GM19467 (cell line): ENCODE measurements at regions not wholly inside any gene's neighbourhood (a gene's known extent, or its start where the extent isn't known, plus 50 kb on each side); places are given as distances from the start of the nearest gene placed in this dataset.
"Not testable (repeated sequence)": the region's sequence is repeated elsewhere in the genome, so short reads cannot be mapped to it uniquely, and the experiment has no call there.

Source experiments
- ATAC-seq: cut with Tn5 transposase; IDR thresholded peaks from one replicate; pipeline ENCODE4 v1.9.1; 2021; ENCODE audit warnings: mild to moderate bottlenecking, moderate library complexity; ENCODE audit not compliant: unreplicated experiment

GRCh38 chr13:88801361-88801760, 1130.2 kb downstream of the SLITRK5 start:
- ATAC-seq: no peak

DNA sequence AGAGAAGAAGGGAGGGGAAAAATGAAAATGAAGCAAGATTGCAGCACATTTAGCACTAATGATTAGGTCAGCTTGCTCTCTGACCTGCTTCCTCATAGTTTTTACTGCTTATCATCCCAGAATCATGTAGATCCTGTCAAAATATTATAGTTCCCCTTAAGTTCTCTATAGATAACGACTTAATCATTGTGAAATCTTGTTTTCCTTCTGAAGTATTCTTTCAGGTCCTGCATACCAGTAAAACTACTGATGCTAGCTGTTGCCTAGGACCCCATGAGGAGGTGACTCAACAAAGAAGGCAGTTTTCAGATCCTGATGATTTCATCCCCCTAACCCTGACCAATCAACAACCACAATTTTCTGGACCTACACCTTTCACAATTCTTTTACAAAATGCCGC, 1131.7 kb downstream of the SLITRK5 start:
- ATAC-seq: no peak

- no peak for ATAC-seq
Measured at GRCh38 chr13:88806438-88806837, 1135.3 kb downstream of the SLITRK5 start.

GRCh38 chr13:88817560-88817959, 1146.4 kb downstream of the SLITRK5 start:
- ATAC-seq: no peak

- ATAC-seq: no peak
Measured at GRCh38 chr13:88823114-88823513, 1151.9 kb downstream of the SLITRK5 start.

GRCh38 chr13:88824218-88824617, 1153.0 kb downstream of the SLITRK5 start:
- no peak for ATAC-seq

GRCh38 chr13:88840085-88840484, 1168.9 kb downstream of the SLITRK5 start:
- ATAC-seq: no peak

DNA sequence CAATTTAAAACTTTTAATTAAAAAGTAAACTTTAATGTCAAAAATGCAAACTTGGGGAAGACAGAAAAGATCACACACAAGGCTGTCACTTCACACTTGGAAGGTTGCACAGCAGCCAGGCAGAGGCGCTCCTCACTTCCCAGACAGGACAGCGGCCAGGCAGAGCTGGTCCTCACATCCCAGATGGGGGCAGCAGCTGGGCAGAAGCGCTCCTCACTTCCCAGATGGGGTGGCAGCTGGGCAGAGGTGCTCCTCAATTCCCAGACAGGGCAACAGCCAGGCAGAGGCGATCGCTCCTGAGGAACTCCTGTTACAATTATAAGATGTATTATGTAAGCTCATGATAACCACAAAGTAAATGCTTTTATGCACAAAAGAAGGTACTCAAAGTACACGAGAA, 1181.1 kb downstream of the SLITRK5 start:
- not testable (repeated sequence) for ATAC-seq

DNA sequence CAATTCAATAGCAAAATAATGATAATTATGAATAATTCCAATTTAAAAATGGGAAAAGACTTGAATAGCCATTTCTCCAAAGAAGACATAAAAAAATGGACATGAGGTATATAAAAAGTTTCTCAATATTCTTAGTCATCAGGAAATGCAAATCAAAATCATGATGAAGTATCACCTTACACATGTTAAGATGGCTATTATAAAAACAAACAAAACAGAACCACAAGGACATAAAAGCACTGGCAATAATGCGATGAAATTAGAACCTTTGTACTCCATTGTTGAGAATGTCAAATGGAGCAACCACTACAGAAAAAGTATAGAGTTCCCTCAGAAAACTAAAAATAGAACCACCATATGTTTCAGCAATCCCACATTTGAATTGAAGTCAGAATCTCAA, 1186.1 kb downstream of the SLITRK5 start:
- no peak for ATAC-seq

DNA sequence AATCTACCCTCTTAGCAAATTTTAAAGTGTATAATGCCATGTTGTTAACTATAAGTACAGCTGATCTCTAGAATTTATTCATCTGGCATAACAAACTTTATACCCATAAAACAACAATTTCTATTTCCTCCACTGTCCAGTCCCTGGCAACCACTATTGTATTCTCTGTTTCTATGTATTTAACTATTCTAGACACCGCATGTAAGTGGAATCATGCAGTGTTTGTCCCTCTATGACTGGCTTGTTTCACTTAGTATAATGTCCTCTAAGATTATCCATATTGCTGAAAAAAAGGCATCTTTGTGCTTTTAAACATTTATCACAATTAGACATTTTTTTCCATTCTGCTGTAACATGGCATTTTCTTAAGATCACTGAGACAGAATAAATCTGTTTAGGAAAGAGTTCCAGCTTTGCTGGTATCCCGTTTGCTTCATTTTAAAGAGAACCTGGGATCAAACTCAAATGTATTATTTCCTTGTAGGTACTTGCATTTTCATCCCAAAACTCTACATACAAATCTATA, 1191.0 kb downstream of the SLITRK5 start:
- ATAC-seq: no peak

DNA sequence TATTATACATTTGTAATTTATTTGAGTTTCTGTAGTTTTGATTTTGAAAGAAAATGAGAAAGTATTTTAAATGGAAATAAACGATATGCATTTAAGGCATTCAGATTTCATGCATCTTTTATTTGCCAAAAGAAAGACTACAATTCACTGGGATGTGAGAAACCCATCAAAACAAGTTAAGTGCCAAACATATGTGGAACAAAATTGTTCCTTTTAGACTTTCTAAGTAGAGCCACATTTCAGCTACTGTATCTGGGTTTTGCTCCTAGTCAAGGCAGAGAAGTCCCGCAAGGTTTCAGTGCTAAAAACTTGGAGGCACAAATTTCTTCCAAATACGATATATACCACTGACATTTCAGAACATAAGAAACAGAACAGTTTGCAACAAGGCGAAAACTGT, 1191.9 kb downstream of the SLITRK5 start:
- no peak for ATAC-seq

DNA sequence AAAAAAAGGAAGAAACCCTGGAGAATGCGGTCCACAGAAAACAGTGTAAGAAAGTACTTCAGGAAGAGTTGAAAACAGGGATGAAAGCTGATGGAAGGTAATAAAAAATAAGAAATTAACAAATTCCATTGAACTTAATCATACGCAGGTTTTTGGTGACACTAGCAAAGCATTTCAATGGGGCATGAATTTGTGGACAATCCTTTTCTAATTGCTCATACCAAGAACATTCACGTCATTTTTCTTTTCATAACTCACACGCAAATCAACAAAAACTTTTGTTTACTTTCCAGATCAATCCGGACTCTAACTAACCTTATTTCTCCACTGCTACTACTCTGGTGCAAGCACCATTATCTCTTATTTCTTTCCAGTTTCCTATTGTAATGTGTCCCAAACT, 1195.0 kb downstream of the SLITRK5 start:
- ATAC-seq: no peak

DNA sequence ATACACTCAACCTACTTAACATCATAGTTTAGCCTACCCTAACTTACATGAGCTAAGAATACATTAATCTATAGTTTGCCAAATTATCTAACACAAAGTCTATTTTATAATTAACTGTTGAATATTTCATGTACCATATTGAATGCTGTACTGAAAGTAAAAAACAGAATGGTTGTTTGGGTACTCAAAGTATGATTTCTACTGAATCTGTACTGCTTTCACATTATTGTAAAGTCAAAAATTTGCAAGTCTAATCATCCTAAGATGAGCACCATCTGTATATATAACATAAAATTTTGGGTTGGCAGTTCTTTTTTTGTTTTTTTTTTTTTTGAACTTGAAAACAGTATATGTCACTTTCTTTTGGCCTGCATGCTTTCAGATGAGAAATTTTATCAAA, 1212.6 kb downstream of the SLITRK5 start:
- no peak for ATAC-seq

DNA sequence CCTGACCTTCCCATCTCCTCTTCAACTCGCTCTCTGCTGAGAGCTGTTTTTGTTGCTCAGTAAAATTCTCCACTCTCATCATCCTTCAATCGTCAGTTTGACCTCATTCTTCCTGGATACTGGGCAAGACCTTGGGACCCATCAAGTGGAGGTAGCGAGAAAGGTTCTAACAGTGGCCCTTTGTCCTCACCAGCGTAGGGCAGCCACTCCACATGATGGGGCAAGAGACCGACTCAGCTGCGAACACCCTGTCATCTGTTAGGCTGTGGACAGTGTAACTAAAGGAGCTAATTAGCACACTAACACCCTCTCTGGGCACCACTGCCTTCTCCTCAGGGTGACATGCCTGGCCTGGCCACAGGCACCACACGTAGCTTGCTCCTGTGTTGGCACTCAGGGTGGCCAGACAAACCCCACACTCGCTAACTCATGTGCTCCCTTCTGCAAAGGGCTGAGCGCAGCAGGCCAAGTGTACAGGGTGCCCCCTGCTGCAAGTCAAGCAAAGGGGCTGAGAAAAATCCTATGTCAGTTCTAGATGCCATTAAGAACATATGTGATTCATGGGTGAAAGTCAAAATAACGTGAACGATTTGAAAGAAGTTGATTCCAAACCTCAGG, 1216.0 kb downstream of the SLITRK5 start:
- ATAC-seq: no peak

GRCh38 chr13:88895261-88895941, 1224.2 kb downstream of the SLITRK5 start:
- ATAC-seq: no peak

GRCh38 chr13:88896466-88896865, 1225.3 kb downstream of the SLITRK5 start:
- ATAC-seq: no peak

DNA sequence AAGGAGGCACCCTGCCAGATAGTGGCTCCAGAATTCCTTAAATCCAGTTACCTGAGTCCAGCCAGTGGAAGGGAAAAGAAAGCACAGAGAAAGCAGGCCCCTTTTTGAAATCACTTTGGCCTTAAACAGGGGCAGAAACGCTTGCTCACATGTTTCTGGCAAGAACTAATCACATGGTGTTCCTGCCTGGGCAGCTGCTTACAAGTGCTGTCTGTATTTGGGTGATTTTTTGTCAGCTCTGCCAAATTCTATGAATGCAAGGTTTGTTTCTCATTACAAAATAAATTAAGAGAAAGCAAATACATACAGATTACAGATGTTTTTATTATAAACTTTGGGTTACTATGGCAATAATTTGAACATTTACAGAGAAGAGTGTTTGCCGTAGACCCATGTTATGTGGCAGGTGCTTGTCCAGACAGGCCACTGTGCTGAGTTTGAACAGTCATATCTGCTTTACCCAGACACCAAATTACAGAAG, 1237.8 kb downstream of the SLITRK5 start:
- ATAC-seq: no peak

DNA sequence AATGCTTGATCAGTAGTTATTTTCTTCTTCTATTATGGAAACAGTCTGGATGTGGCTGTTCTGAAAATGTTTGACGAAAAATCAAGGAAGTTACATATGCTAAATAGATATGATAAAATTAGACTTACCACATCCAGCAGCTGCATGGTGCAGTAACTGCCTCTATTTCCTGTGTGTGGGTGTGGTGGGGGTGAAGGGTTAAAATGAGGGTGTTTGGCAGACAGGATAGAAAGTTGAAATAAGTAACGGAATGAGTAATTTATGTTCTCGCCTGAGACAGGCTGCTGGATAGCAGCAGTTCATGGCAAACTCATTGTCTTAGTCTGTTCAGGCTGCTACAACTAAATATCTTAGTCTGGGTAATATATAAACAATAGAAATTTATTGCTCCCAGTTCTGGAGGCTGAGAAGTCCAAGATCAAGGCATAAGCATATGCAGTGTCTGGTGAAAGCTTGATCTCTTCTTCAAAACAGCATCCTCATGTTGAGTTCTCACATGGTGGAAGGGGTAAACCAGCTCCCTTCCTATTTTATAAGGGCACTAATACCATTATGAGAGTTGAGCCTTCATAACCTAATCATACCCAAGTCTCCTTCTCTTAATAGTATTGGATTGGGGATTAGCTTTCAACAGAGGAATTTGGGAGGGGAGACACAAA, 1248.9 kb downstream of the SLITRK5 start:
- ATAC-seq: peak; percentile 76

GRCh38 chr13:88925954-88926353, 1254.8 kb downstream of the SLITRK5 start:
- no peak for ATAC-seq

DNA sequence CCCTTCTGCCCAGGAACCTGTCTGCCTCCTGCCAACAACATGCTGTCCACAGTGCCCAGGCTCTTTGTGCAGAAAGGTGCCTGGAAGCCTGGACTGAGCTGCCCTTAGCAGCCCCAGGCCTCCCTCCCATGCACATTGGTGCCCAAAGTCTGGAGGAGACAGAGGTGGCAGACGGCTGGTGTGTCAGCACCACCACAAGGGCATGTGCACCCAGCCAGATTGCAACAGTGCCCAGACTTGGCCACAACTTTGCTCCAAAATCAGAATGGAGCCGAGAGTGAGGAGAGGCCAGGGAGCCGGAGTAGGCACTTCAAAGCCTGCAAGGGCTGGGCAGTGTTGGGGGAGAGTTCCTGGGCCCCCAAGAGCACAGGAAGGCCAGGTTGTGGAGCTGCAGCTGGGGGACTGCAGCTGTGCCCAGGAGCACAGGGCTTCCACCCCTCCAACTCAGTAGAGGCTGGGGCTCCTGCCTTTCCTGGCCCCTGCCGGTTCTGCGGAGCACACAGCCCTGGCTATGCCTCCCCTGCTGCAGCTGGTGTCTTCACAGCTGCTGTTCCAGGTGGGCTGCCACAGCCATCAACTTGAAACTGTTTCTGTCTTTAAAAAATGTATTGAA, 1255.8 kb downstream of the SLITRK5 start:
- no peak for ATAC-seq

DNA sequence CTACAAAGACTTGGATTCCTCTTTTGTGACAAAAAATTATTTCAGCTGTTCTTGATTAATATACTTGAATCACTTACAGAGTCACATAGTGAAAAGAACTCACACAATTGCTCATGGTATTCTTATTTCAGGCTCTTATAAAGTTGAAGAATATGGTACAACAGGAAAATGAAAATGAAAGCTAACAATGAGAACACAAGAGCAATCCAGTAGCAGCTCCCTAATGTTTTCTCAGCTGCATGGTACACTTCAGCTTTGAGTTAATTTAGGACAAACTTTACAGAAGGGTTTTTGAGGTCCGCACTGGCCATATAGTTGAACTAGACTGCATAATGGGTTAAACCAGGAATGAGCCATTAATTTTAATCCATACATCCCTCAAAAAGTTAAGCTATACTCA, 1261.8 kb downstream of the SLITRK5 start:
- ATAC-seq: no peak
